ENCODE measurements at regions not wholly inside any gene's neighbourhood (a gene's known extent, or its start where the extent isn't known, plus 50 kb on each side); places are given as distances from the start of the nearest gene placed in this dataset.
"Not testable (repeated sequence)": the region's sequence is repeated elsewhere in the genome, so short reads cannot be mapped to it uniquely, and the experiment has no call there.

- no peak for DNase-seq
Measured at GRCh38 chr17:51347851-51348584, 87.7 kb downstream of the UTP18 start.

DNA sequence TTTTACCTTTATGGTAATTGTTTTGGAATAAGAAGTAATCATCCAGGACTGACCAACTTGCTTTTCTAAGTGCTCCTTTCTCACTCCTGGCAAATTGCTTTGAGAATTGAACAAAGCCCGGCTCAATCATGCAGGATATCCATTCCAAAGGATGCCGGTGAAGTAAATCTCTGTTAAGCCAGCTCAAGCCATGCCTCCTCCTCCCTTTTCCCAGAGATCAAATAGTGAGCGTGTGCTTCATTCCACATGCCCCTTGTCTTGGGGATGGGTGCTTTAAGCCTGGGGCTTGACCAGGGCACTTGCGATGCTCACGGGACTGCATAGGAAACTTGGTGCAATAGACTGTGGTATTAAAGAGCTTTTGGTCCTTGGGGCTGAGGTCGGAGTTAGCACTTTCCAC lies 90.7 kb downstream of the UTP18 start:
- no peak for DNase-seq

GRCh38 chr17:51351890-51352289 lies 91.5 kb downstream of the UTP18 start:
- DNase-seq: no peak

DNA sequence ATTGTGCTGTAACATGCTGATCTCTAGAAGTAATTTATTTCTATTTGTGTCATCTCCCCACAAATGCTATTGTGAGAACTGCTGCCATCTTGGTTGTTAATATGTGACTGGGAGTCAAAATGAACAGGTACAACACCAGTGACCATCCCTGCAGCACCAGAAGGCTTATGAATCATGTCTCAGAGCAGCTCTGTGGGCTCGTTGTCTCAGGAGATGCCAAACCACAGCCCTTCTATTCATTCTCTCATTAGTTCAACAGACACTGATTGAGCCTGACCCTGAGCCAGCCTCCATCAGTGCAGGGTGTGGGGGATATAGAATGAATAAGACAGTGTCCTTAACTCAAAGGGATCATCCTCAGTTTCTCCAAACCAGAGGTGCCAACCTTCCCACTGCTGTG lies 92.5 kb downstream of the UTP18 start:
- DNase-seq: no peak

DNA sequence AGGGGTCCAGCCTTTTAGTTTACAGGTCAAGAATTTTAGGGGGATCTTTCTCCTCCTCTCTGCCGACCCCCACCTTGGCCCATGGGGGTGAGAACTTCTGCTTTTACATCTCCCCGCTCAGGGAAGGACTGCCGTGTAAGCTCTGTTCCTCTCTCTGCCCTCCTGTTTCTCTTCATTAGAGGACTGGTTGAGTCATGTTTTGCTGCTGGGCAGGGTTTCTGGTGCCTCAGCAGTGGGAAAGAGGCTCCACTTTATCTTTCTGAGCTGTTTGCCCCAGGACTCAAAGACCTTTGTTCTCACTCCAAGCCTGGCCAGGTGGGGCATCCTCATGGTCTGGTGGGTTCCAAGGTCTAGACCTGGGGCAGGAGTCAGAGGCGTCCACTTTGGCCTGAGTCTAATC lies 93.0 kb downstream of the UTP18 start:
- no peak for DNase-seq

DNA sequence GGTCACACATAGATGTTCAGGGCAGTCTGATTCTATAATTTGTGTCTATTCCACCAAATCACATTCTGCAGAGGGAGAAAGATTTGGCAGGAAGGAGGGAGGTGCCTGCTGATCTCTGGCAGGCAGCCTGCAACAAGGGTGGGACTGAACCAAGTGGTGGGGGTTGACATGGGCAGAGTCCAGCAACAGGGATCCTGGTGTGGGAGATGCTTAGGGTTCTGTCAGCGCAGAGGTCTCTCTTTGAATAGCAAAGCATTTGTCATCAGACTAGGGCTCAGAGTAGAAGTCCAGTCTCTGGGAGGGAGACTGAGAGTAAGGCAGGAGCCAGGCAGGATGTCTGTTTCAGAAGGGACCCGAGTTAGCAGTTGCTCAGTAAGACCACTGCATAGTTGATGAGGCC lies 94.6 kb downstream of the UTP18 start:
- DNase-seq: peak; percentile 48

DNA sequence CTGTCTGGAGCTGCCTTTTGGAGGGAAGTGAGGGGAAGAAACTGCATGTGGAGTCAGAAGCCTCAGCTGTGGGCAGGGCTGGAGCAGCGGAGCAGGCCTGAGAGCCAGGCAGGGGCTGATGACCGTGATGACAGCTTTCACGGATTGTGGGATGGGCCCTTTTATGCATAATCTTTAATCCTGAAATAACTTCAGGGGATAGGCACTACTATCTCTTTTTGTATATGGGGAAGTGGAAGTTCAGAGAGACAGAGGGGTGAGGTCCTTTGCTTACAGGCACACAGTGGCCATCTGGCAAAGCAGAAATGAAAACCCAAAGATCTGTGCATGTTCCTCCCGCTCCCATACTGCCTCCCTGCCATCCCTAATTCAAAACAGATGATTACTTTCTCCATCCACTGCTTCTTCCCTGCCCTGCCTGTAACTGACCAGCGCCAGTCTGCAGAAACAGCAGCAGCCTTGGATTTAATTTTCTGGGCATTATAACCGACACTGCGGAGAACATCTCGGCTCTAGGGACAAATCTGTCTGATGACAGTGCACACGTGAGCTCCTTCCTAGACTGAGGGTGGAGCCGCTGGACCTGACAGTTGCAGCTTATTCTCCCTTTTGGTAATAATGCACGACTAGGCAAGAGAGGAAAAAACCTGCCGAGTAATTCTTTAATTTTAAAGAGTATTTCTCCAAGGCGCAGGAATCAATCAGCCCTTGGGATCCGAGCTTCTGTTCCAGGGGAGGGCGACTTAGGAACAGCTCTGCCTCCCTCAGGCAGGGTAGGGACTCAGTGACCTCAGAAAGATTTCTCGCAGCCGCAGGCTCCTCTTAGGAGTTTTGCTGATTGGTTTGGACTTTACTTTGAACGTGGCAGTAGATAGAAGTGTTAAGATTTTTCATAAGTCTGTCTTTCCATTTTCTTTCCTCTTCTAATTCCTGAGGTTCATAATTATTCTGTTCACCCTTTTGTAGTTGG lies 95.4 kb downstream of the UTP18 start:
- DNase-seq: no peak

GRCh38 chr17:51359055-51359454 lies 98.7 kb downstream of the UTP18 start:
- DNase-seq: no peak

DNA sequence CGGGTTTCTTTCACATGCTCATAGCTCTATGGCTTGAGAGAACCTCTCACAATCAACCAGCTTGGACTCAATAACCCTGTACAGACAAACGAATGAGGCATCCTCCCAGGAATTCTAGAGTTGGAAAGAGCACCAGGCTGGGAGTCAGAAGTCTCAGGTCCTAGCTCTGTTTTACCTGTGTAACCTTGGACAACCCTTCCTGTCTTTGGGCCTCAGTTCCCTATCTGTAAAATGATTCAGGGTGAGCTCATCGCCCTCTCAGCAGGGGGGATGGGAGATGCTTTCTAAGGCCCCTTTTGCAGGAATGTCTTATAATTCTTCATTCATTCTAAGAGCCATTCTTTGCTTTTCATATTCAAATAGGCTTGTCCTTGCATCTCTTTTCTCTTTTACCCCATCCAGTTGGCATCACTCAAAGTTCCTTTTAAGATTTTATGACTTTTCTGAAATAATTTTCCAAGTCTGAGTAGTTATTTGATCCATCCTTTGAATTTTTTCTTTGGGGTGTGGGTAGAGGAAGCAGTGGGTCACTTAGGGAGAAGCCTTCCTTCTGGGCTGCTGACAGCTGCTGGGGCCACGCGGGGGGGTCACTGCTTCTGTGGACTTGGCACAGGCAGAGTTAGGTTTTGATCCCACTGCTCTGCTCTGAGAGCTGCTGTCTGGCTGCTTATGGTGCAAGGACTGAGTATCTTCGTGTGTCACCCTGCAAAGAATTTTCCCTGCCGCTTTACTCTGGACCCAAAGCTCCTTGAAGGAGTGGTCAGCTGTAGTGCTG lies 102.7 kb downstream of the UTP18 start:
- no peak for DNase-seq

GRCh38 chr17:51365090-51365489 lies 104.7 kb downstream of the UTP18 start:
- DNase-seq: no peak

DNA sequence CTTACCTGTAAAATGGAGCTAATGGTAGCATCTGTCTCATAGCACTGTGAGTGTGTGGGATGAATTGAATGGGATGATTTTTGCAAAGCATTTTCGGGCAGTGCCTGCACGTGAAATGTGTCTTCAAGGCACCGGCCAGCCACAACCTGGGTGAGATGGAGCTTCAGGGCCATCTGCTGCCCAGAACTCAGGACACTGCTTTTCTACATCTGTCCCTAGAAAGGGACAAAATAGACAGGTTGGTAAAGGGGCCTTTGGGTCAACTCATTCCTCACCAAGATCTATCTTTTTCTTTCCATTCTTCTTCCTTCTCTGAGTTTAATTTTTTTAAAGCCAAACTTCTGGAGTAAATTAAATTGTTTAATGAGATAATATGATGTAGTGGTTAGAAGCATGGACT lies 106.5 kb downstream of the UTP18 start:
- DNase-seq: no peak

GRCh38 chr17:51367836-51368235 lies 107.5 kb downstream of the UTP18 start:
- DNase-seq: not testable (repeated sequence)

DNA sequence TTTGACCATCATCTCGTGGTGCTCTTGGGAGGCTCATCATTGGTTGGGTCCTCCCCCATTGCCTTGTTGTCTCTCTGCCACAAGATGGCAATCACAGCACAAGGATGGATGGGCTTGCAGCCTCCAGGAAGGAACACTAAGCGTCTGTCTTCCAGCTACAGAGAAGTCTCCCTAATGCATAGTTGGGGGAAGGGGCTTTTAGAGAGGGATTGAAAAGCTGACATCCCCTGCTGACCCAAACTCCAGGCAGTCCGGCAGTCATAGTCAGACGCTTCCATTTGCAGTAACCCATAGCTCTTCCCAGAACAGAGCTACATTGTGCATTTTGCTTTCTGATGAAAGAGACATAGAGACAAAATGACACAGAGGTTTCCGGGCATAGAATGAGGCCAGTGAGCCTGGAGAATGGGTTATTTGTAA lies 111.4 kb downstream of the UTP18 start:
- peak; percentile 67 for DNase-seq

DNA sequence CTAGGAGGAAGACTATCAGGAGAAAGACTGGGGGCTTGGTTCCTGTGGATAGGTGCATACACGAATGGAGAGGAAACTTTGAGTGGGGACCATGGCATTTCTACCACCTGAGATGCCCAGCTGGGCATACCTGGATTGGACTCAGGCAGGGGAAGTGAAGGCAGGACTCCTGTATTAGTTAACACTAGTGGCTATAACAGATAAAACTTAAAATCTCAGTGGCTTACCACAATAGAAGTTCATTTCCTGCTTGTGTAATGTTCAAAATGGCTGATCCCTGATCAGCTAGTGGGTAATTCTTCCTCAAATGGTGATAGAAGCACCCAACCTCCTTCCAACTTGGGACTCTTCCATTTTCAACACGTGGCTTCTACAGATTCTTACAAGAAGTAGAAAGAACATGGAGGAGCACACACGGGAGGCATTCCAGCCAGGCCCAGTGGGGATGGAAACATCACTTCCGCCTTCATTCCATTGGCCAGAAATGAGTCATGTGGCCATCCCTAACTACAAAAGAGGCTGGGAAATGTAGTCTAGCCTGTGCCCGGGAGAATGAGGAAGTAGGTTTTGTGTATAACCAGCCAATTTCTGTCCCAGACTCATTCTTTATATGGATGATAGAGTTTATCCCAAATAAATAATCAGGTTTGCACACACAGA lies 112.1 kb downstream of the UTP18 start:
- DNase-seq: no peak

DNA sequence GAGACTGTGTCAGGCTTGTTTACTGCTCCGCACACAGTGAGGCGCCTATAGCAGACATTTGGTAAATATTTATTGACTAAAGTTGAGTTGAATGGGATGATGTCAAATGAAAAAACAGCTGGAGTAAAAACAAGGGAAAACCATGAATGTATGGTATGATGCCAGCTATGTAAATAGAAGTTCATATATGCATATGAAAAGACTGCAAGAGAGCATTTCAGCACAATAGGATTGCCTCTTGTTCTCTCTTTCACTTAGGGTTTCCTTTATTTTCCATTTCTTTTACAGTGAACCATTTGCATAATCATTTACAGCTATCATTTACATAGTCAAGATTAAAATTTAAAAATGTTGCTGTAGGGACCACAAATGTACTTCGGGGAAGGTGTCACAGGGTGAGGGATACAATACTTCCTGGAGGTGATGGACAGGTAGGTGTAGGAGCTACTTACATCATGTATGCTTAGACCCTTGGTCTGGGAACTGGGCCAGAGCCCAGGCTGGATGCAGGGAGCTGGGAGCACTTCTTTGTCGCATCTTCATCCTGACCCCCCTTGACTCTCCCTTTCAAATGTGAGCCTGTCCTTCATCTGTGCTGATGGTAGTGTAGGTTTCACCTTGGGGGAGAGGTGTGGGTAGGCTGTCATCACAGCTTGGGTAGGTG lies 113.3 kb downstream of the UTP18 start:
- no peak for DNase-seq

GRCh38 chr17:51374209-51374608 lies 113.9 kb downstream of the UTP18 start:
- no peak for DNase-seq

- DNase-seq: no peak
Measured at GRCh38 chr17:51375771-51376170, 115.4 kb downstream of the UTP18 start.

GRCh38 chr17:51376739-51377138 lies 116.4 kb downstream of the UTP18 start:
- no peak for DNase-seq

DNA sequence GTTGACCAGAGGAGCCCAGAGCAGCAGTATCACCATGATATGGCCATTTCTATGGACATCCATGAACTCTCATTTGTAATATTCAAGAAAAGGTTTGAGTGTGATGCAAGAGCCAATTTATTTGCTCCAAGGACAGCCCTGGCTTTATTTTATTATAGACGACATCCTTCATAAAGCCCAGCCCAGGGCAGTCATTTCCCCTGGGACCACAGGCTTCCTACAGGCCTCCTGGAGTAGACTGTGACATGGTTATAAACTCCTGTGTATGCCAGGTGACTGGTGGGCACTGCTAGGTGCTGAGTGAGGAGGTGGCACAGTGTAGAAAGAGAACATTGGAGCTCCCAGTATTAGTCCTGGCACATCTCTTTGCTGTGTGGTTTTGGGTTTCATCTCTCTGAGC lies 120.9 kb downstream of the UTP18 start:
- DNase-seq: no peak

- DNase-seq: no peak
Measured at GRCh38 chr17:51385208-51385607, 124.9 kb downstream of the UTP18 start.

- DNase-seq: no peak
Measured at GRCh38 chr17:51387582-51387981, 127.2 kb downstream of the UTP18 start.

DNA sequence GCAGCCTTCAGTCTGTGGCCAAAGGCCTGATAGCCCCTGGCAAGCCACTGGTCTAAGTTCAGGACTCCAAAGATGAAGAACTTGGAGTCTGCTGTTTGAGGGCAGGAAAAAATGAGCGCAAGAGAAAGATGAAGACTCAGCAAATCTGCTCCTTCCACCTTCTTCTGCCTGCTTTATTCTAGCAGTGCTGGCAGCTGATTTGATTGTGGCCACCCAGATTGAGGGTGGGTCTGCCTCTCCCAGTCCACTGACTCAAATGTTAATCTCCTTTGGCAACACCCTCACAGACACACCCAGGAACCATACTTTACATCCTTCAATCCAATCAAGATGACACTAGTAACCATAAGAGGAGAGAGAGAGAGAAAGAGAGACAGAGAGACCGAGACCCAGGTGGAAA lies 127.6 kb downstream of the UTP18 start:
- no peak for DNase-seq

Measured in NCI-H748 treated with DMSO at 0.1 percent for 48 hours (cell line).